Stimulated activated CD8-positive, alpha-beta memory T cell treated with anti-CD3 and anti-CD28 coated beads, Interleukin-2, amount 100 ng/mL, for 48 hours (primary cell): ENCODE measurements at regions not wholly inside any gene's neighbourhood (a gene's known extent, or its start where the extent isn't known, plus 50 kb on each side); places are given as distances from the start of the nearest gene placed in this dataset.
"Not testable (repeated sequence)": the region's sequence is repeated elsewhere in the genome, so short reads cannot be mapped to it uniquely, and the experiment has no call there.

ENCODE experiments used
- DNase-seq, 2 donors: peaks; one replicate each; pipeline ENCODE4 v3.0.0-alpha.2; 2020; ENCODE audit warnings: low read depth in 2 of 2

- DNase-seq: not testable (repeated sequence)
Observed at GRCh38 chr15:30688684-30689083, 62.8 kb downstream of the ARHGAP11B start.

DNA sequence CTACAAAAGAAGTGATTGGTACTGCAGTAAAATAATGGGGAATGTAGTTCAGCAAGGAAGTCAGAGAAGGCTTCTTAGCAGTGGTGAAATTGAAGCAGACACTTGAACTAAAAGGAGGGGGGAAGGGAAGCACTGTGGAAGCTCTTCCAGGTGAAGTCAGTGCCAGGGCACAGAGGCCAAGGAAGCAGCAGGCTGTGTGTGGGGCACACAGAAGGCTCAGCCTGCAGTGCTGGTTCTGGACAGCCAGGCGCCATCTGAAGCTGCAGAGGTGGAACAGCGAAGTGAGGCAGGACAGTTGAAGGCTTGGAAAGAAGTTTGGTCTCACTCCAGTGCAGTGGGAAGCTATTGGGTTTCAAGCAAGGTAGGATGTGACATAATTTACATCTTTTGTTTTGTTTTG lies 64.2 kb downstream of the ARHGAP11B start:
- not testable (repeated sequence) for DNase-seq

GRCh38 chr15:30695811-30696210 lies 69.9 kb downstream of the ARHGAP11B start:
- not testable (repeated sequence) for DNase-seq

- not testable (repeated sequence) for DNase-seq
Observed at GRCh38 chr15:30696439-30697314, 70.7 kb downstream of the ARHGAP11B start.

DNA sequence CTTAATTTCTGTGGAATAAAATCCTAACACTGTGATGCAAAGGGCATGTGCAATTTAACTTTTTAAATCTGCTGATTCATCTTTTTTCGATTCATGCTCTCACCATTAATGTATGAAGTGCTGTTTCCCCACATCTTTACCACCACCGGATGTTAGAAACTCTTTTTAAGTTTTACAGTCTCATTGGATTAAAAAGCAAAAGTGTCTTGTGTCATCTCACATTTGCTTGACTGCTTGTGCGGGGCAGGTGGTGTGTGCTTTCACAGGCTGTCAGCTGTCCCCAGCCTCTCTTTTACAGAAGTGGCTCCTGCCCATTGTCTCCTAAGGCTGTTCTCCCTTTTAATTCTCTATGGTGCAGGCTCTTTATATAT lies 71.4 kb downstream of the ARHGAP11B start:
- not testable (repeated sequence) for DNase-seq

GRCh38 chr15:30700006-30700597 lies 74.2 kb downstream of the ARHGAP11B start:
- DNase-seq: not testable (repeated sequence)

DNA sequence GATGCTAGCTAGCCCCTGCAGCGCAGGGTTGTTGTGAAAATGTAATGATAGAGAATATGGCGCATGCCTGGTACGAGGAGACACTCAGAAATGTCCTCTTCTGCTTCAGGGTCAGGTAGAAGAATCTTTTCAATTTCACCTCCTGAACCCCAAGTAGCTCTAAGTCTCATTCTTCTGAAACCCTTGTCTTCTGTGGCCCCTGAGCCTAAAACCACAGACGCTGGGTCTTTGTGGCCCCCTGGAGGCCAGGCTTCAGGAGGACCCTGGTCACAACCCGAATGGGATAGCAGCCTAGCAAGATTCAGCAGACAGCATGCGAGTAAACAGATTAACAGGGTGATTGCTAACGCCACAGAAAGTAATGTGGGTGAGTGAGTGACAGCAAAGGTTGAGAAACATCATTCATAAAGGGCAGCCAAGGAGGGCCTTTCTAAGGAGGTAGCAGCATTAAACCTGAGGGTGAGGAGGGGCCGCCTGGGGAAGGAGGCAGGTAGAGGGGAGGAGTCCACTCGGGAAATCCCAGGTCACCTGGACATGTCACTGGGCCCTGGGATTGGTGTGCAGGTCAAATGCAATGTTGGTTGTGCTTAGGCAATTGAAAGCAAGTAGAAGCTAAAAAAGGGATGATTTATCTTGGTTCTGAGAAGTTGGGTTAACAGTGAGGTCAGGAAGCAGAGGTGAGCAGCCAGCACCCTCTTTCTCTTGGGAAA lies 82.2 kb downstream of the ARHGAP11B start:
- not testable (repeated sequence) for DNase-seq

GRCh38 chr15:30708809-30709208 lies 82.9 kb downstream of the ARHGAP11B start:
- not testable (repeated sequence) for DNase-seq

GRCh38 chr15:30718038-30718643 lies 92.2 kb downstream of the ARHGAP11B start:
- not testable (repeated sequence) for DNase-seq

DNA sequence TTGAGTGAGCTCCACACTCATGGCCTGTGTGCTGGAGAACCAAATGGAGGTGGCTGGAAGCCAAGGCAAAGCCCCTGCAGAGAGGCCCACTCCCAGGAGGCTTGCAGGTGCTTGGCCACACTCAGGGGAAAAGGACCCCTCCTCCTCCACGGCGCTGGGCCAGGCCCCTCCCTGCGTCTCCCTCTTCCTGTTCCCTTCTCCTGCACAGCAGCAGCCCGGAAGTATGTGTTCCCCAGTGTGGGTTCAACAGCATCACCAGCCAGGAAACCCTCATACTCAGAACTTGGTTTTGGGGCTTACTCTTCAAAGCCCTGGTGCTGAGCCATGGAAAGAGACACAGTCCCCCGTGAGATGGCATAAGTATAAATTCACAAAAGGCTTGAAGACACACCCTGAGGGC lies 93.4 kb downstream of the ARHGAP11B start:
- not testable (repeated sequence) for DNase-seq

DNA sequence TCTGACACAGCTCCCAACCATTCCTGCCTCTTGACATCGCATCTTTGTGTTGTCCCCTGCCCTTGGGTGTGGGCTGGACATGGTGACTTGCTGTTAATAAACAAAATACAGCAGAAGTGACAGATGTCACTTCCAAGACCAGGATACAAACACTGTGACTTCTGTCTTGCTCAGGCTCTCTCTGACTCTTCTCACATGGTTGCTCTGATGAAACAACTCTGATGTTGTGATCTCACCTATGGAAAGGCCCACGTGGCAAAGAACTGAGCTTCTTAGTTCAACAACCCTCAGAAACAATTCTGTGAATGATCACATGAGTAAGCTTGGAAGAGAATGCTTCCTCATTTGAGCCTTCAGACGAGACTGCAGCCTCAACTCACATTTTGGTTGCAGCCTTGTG lies 94.9 kb downstream of the ARHGAP11B start:
- DNase-seq: not testable (repeated sequence)

- not testable (repeated sequence) for DNase-seq
Observed at GRCh38 chr15:30721529-30721928, 95.6 kb downstream of the ARHGAP11B start.

- not testable (repeated sequence) for DNase-seq
Observed at GRCh38 chr15:30723540-30724175, 97.7 kb downstream of the ARHGAP11B start.

- DNase-seq: not testable (repeated sequence)
Observed at GRCh38 chr15:30729880-30730590, 104.1 kb downstream of the ARHGAP11B start.

DNA sequence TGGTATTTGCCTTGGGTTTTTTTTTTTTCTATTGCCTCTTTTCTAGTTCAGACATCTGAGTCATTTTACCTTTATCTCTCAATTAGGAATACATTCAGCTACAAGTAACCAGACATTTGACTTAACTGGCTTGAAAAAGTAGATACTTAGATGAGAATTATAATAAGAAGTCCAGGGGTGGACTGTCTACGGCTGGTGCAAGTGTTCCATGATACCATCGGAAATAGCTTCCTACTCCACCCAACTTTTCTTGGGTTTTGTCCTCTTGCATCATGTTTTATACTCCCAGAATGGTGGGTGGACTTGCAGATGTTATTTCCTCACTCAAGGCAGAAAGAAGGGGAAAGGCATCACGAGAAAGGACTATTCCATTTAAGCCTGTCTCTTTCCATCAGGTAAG lies 104.7 kb downstream of the ARHGAP11B start:
- DNase-seq: not testable (repeated sequence)

GRCh38 chr15:30732100-30732499 lies 106.2 kb downstream of the ARHGAP11B start:
- DNase-seq: not testable (repeated sequence)

DNA sequence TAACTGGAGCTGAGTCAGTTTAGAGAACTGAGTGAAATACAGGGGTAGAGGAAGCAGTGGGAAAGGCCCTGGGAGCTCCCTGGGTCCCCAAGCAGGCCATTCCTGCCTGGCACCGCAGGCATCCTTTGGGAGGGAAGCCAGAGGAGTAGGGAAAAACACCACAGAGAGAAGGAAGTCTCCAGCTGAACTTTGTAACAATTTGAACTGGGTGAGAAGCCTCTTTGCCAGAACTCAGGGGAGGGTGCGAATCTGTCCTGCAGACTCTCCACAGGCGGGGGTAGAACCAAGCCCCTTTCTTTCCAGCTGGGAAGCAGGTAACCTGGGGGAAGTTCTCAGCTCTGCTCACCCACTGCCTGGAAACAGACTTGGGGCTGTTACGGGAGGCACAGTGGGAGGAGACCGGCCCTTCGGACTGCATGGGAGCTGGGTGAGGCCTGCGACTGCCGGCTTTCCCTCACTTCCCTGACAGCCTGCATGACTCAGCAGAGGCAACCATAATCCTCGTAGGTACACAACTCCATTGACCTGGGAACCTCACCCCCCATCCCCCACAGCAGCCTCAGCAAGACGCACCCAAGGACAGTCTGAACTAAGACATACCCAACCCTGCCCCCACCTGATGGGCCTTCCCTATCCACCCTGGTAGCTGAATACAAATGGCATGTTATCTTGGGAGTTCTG lies 110.1 kb downstream of the ARHGAP11B start:
- DNase-seq: not testable (repeated sequence)

DNA sequence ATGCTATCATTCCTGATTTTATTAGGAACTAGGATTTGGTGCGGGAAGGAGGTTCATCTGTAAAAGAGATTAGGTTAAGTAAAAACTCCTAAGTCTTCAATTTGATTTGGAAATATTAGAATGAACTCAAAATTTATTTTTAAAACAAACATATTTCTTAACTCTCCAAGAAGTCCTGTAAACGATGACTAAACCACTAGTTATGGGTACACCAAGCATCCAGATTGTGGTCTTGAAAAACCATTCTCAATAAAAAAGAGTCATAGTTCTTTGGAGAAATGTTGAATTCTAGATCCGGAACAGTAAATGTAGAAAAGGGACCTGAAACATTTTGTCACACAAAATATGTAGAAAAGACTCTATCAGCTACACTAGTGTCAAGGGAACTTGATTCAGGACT lies 116.9 kb downstream of the ARHGAP11B start:
- not testable (repeated sequence) for DNase-seq

DNA sequence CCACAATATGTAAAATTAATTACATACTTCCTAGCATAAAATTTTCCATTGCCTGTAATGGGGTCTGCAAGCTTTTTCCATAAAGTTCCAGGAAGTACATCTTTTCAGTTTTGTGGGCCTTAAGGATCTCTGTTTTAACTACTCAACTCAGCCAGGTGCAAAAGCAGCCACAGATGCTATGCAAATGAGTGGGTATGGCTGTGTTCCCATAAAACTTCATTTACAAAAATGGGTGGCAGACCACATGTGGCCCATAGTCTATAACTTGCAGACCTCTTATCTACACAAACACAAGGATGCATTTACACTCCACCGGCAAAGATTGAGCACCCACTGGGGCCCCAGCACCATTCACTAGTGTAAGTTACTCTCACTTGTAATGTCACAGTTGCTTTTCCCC lies 123.1 kb downstream of the ARHGAP11B start:
- not testable (repeated sequence) for DNase-seq

- DNase-seq: peak; percentile 24 to 45
Observed at GRCh38 chr15:30755036-30755687, 129.2 kb downstream of the ARHGAP11B start.
